ENCODE measurements at regions not wholly inside any gene's neighbourhood (a gene's known extent, or its start where the extent isn't known, plus 50 kb on each side); places are given as distances from the start of the nearest gene placed in this dataset.
"Not testable (repeated sequence)": the region's sequence is repeated elsewhere in the genome, so short reads cannot be mapped to it uniquely, and the experiment has no call there.

DNA sequence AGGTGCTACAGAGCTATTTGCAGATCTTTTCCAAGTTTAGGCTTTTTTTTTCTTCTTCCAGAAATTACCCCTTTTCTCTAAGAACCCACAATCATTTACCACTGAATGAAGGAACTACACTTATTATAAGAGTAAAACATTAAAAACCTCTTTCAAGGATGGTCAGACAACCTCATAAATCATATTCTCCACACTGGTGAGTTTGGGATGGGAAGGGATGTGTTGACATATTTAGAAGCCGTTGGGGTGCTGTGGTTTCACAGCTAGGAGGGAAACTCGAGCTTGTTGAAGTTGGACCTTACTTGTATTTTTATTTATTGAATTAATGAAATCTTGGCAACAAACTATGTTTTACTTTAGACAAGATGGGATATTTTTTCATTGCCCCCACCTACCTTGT lies 289.4 kb upstream of the MEIS1 start:
- Mint-ChIP-seq H3K36me3 (ENCODE audit: low read depth) (no peaks in the 10 kb centered on the region), H3K27me3 (no peaks in the 10 kb centered on the region), H3K4me1 (no peaks in the 10 kb centered on the region), H3K4me3 (no peak overlapping the region), H3K9me3 (ENCODE audit: low read depth) (peaks cover 5% of the 10 kb centered on the region), H3K27ac (no peak overlapping the region)
- ATAC-seq = no peak
- POLR2A ChIA-PET = no interaction called here
- intact Hi-C loops (cut with DNase I, micrococcal nuclease) = no loop called here
- no peak for DNase-seq
- CTCF ChIA-PET = no interaction called here

DNA sequence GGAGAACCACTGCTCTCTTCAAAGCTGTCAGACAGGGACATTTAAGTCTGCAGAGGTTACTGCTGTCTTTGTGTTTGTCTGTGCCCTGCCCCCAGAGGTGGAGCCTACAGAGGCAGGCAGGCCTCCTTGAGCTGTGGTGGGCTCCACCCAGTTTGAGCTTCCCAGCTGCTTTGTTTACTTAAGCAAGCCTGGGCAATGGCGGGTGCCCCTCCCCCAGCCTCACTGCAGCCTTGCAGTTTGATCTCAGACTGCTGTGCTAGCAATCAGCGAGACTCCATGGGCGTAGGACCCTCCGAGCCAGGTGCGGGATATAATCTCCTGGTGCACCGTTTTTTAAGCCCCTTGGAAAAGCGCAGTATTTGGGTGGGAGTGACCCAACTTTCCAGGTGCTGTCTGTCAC lies 290.6 kb upstream of the MEIS1 start:
- H3K9me3 Mint-ChIP-seq (ENCODE audit: low read depth); H3K4me1 Mint-ChIP-seq; DNase-seq; ATAC-seq; H3K27me3 Mint-ChIP-seq; CTCF ChIA-PET; H3K4me3 Mint-ChIP-seq; intact Hi-C loops (cut with DNase I, micrococcal nuclease); POLR2A ChIA-PET; H3K27ac Mint-ChIP-seq; H3K36me3 Mint-ChIP-seq (ENCODE audit: low read depth): not testable (repeated sequence)

DNA sequence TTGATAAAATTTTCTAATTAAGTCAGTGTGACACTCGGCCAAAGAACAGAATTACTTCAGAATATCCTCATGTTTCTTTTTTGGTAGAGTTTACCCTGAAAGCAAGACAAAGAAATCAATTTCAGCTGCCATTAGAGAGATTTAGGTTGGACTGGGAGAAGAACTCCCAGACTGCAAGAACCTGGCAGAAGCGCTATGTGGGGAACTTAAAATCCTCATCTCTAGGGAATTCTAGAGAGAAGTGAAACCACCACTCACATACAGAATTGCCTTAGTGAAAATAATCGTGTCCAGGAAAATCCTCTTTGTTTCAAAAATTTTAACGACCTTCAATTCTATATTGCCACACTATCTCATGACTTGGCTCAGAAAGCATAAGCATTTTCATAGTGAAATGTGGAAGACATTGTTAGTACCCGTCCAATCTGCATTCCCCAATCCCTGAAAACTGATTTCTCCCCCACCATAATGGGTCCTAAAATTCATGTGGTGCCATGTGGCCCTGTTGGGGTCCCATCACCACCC lies 297.3 kb upstream of the MEIS1 start:
- Mint-ChIP-seq H3K4me3 (no peak overlapping the region), H3K9me3 (ENCODE audit: low read depth) (peaks cover 2% of the 10 kb centered on the region), H3K27me3 (no peaks in the 10 kb centered on the region), H3K4me1 (no peaks in the 10 kb centered on the region), H3K27ac (no peak overlapping the region), H3K36me3 (ENCODE audit: low read depth) (no peaks in the 10 kb centered on the region)
- ATAC-seq = no peak
- no peak for DNase-seq
- ChIA-PET CTCF (no interaction called here), POLR2A (no interaction called here)
- intact Hi-C loops (cut with DNase I, micrococcal nuclease) = no loop called here

DNA sequence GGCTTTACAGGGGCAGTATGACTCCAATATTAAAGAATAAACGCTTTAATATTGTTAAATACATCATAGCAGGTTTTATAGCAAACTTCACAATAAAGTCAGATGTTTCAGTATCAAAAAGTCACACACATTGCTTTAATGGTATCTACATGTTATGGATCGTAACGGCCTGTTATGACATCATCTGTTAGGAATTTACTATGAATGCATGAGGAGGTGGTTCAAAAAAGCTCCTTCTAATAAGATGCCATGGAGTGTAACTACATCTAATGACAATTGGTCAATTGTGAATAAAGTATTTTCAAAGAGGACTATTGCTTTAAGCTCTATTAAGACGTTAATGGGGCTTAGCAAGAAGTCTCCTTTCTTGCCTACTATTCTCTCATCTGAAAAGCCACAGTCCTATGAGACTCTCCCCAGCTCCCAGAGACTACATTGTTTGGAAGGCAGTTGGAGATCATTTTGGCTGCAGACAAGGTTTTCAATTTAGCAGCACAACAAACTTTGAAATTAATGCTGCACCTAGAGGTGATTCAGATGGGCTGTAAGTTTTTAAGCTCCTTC lies 300.7 kb upstream of the MEIS1 start:
- no peak overlapping the region for H3K27ac Mint-ChIP-seq
- H3K4me3 Mint-ChIP-seq = no peak overlapping the region
- ATAC-seq (no peak), DNase-seq (no peak)
- no peaks in the 10 kb centered on the region for H3K9me3 Mint-ChIP-seq (ENCODE audit: low read depth)
- intact Hi-C loops (cut with DNase I, micrococcal nuclease) = no loop called here
- no peaks in the 10 kb centered on the region for H3K27me3 Mint-ChIP-seq
- ChIA-PET CTCF (no interaction called here), POLR2A (no interaction called here)
- no peaks in the 10 kb centered on the region for H3K36me3 Mint-ChIP-seq (ENCODE audit: low read depth)
- no peaks in the 10 kb centered on the region for H3K4me1 Mint-ChIP-seq

DNA sequence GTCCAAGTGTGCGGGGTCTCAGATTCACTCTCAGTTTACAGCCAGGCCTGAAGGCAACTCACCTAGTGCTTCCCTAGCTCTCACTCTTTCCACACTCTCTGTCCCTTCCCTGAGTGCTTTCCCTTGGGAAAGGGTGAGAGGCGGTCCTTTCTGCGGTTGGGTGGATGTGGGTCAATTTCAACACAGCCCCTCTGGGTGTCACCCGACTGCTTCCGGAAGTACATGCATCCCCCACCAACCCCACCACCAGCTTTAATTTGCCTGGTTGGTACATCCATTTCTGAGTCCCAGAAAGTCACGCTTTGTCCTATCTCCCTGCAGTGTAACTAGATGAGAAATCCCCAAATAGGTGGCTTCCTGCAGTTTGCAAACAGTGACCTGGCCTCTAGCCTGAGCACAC lies 307.3 kb upstream of the MEIS1 start:
- DNase-seq (no peak), ATAC-seq (no peak)
- Mint-ChIP-seq H3K9me3 (ENCODE audit: low read depth) (no peaks in the 10 kb centered on the region), H3K27me3 (no peaks in the 10 kb centered on the region), H3K4me1 (no peaks in the 10 kb centered on the region), H3K36me3 (ENCODE audit: low read depth) (no peaks in the 10 kb centered on the region), H3K4me3 (no peak overlapping the region), H3K27ac (no peak overlapping the region)
- POLR2A ChIA-PET = interaction anchor here (0.6 kb wide), 1 partner anchor 489 kb away, joined by 3 read pairs; no protein-coding TSS in a partner anchor
- CTCF ChIA-PET = no interaction called here
- intact Hi-C loops (cut with DNase I, micrococcal nuclease) = no loop called here

DNA sequence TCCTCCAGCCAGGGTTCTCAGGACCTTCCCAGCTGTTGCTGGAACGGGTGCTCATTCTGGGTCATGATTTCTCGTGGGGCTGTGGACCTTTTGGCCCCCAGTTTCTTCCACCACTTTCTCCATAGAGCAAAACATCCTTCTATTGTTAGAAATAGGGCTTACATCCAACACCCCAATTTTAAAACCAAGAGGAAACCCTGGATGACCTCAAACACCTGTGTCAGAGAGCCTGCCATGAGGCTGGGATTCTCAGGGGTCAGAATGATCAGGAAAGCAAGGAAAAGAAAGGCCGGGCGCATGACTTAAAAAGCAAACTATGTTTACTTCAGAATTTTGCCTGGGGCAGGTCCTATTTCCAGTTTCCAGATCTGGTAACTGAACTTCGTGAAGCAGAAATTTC lies 307.9 kb upstream of the MEIS1 start:
- intact Hi-C loops (cut with DNase I, micrococcal nuclease) = no loop called here
- Mint-ChIP-seq H3K4me1 (no peaks in the 10 kb centered on the region), H3K36me3 (ENCODE audit: low read depth) (no peaks in the 10 kb centered on the region), H3K9me3 (ENCODE audit: low read depth) (no peaks in the 10 kb centered on the region), H3K4me3 (no peak overlapping the region), H3K27me3 (no peaks in the 10 kb centered on the region), H3K27ac (no peak overlapping the region)
- no peak for ATAC-seq
- CTCF ChIA-PET = interaction anchor here (0.6 kb wide), 1 partner anchor 40 kb away, joined by 4 read pairs; no protein-coding TSS in a partner anchor
- POLR2A ChIA-PET = interaction anchor here (0.6 kb wide), 1 partner anchor 489 kb away, joined by 3 read pairs; no protein-coding TSS in a partner anchor
- no peak for DNase-seq

DNA sequence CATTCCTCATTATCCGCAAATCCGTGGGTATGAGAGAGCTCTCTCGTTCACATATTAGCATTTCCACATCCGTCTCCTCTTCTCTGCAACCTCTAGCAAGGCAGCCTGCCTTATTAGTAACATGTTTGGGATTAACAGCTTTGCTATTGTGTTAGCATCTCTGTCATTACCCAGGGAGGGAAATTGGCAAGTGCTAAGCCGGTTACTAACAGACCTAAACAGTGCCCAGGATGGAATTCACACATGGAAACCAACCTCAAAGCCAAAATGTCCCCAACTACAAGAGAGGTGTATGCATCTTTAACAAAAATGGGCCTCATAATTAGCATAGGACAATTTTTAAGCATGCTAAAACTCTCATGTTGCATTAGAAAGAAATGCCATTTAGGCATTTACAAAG lies 309.0 kb upstream of the MEIS1 start:
- H3K4me3 Mint-ChIP-seq = no peak overlapping the region
- no peaks in the 10 kb centered on the region for H3K27me3 Mint-ChIP-seq
- ChIA-PET POLR2A (no interaction called here), CTCF (no interaction called here)
- no peaks in the 10 kb centered on the region for H3K9me3 Mint-ChIP-seq (ENCODE audit: low read depth)
- H3K36me3 Mint-ChIP-seq (ENCODE audit: low read depth) = no peaks in the 10 kb centered on the region
- ATAC-seq = no peak
- H3K4me1 Mint-ChIP-seq = no peaks in the 10 kb centered on the region
- no peak overlapping the region for H3K27ac Mint-ChIP-seq
- intact Hi-C loops (cut with DNase I, micrococcal nuclease) = no loop called here
- DNase-seq = no peak

DNA sequence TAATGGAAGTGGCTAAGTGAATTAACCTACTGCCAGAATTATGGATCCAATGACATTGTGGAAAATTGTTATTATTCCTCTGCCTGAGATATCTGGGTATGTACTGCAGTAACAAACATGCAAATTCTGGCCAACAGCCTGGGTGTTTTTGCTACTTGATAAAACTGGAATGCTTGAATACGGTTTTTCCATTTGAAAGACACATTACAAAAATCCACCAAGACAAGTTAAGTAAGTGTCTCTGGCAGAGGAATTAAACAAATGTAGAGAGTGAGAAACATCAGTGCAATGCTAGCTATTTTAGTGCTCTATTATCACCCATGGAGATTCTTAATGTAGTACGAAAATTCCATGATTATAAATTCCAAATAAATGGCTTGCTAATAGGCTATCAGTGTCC lies 312.4 kb upstream of the MEIS1 start:
- intact Hi-C loops (cut with DNase I, micrococcal nuclease) = no loop called here
- CTCF ChIA-PET = no interaction called here
- Mint-ChIP-seq H3K4me1 (no peaks in the 10 kb centered on the region), H3K9me3 (ENCODE audit: low read depth) (no peaks in the 10 kb centered on the region), H3K4me3 (no peak overlapping the region), H3K36me3 (ENCODE audit: low read depth) (no peaks in the 10 kb centered on the region), H3K27ac (no peak overlapping the region), H3K27me3 (no peaks in the 10 kb centered on the region)
- POLR2A ChIA-PET = no interaction called here
- DNase-seq = no peak
- no peak for ATAC-seq

DNA sequence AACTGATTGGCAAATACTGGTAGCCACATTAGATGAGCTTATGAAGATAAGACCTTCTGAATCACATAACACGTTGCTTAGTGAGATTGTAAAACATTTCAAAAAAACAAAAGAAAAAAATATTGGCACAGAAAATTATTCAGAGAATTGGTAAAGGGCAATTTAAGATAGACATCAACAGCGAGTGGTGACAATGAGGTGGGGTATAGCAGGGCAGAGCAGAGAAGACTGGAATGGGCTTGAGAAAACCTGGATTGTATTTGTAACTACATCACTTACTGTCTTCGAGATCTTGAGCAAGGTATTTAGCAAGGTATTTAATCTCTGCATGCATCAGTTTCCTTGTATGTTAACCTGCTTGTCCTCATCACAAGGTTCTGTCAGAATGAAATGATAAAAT lies 313.0 kb upstream of the MEIS1 start:
- H3K9me3 Mint-ChIP-seq (ENCODE audit: low read depth) = no peaks in the 10 kb centered on the region
- H3K27me3 Mint-ChIP-seq = no peaks in the 10 kb centered on the region
- intact Hi-C loops (cut with DNase I, micrococcal nuclease) = no loop called here
- no peak overlapping the region for H3K27ac Mint-ChIP-seq
- ChIA-PET CTCF (no interaction called here), POLR2A (no interaction called here)
- no peaks in the 10 kb centered on the region for H3K4me1 Mint-ChIP-seq
- ATAC-seq = no peak
- H3K4me3 Mint-ChIP-seq = no peak overlapping the region
- no peak for DNase-seq
- H3K36me3 Mint-ChIP-seq (ENCODE audit: low read depth) = no peaks in the 10 kb centered on the region

DNA sequence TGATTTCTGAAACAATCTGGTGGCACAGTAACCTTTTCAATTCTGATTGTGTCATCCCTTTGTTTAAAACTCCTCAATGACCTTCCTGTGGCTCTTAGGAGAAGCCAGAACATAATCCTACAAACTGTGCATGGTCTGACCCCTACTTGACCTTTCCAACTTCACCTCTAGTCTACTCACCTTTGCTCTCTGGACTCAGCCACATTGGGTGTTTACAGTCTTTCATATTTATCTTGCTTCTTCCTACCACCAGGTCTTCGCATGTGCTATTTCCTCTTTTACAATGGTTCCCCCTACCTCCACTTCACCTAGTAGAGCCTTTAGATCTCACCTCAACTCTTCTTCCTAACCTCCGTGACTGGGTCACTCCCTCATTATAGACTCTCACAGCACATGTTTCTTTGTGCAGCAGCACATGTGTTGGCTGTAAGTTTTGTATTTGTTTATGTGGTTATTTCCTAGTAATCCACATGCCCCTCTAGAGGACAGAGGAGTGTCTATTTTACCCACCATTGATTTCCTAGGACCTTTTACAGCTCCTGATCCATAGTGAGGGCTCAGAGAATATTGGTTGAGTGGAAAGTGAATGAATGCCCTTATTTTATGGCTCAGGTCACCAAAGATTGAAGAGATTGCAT lies 320.8 kb upstream of the MEIS1 start:
- H3K4me3 Mint-ChIP-seq = no peak overlapping the region
- ChIA-PET POLR2A (no interaction called here), CTCF (interaction anchor here (0.9 kb wide), 1 partner anchor 16 kb away, joined by 3 read pairs; no protein-coding TSS in a partner anchor)
- no peaks in the 10 kb centered on the region for H3K36me3 Mint-ChIP-seq (ENCODE audit: low read depth)
- H3K27me3 Mint-ChIP-seq = no peaks in the 10 kb centered on the region
- no peaks in the 10 kb centered on the region for H3K9me3 Mint-ChIP-seq (ENCODE audit: low read depth)
- intact Hi-C loops (cut with DNase I, micrococcal nuclease) = no loop called here
- DNase-seq (no peak), ATAC-seq (no peak)
- no peak overlapping the region for H3K27ac Mint-ChIP-seq
- H3K4me1 Mint-ChIP-seq = no peaks in the 10 kb centered on the region

DNA sequence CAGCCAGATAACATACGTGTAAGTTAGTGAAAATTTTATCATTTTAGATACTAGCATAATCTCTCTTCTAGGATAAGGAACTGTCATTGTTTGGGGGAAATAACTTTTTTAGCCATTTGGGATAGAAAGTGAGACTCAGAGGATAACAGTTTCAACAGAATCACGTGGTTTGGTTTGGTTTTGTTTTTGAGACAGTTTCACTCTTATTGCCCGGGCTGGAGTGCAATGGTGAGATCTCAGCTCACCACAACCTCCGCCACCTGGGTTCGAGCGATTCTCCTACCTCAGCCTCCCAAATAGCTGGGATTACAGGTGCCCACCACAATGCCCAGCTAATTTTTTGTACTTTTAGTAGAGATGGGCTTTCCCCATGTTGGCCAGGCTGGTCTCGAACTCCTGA lies 323.2 kb upstream of the MEIS1 start:
- no peak overlapping the region for H3K27ac Mint-ChIP-seq
- intact Hi-C loops (cut with DNase I, micrococcal nuclease) = no loop called here
- H3K27me3 Mint-ChIP-seq = no peaks in the 10 kb centered on the region
- H3K9me3 Mint-ChIP-seq (ENCODE audit: low read depth) = no peaks in the 10 kb centered on the region
- ChIA-PET CTCF (interaction anchor here (0.6 kb wide), 1 partner anchor 461 kb away, joined by 3 read pairs; no protein-coding TSS in a partner anchor), POLR2A (no interaction called here)
- no peak for DNase-seq
- no peaks in the 10 kb centered on the region for H3K36me3 Mint-ChIP-seq (ENCODE audit: low read depth)
- no peak overlapping the region for H3K4me3 Mint-ChIP-seq
- no peaks in the 10 kb centered on the region for H3K4me1 Mint-ChIP-seq
- ATAC-seq = no peak

DNA sequence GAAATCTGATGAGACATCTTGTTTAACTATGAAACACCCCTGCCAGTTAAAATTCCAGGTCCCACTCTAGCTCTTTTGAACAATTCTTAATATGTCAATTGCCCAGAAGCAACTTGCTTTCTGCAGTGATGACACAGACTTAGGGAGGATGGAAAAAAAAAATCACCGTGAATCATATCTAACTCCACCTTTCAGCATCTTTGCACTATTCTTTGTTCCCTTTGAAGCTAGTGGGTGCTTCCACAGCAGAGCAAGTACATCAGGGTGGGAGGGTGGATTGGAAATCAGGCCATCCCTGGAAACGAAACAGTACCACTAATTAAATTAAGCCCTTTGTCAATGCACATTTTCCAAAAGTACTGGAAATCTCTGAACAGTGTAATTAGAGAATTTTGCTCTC lies 324.3 kb upstream of the MEIS1 start:
- CTCF ChIA-PET = no interaction called here
- H3K27me3 Mint-ChIP-seq = no peaks in the 10 kb centered on the region

More for the DNA sequence above, 324.3 kb upstream of the MEIS1 start:
- ATAC-seq (no peak), DNase-seq (no peak)
- Mint-ChIP-seq H3K27ac (no peak overlapping the region), H3K4me3 (no peak overlapping the region), H3K9me3 (ENCODE audit: low read depth) (no peaks in the 10 kb centered on the region), H3K4me1 (no peaks in the 10 kb centered on the region), H3K36me3 (ENCODE audit: low read depth) (no peaks in the 10 kb centered on the region)
- POLR2A ChIA-PET = no interaction called here
- intact Hi-C loops (cut with DNase I, micrococcal nuclease) = no loop called here

Measured in activated CD4-positive, alpha-beta T cell treated with anti-CD3 and anti-CD28 coated beads for 36 hours (primary cell).